ENCODE measurements at regions not wholly inside any gene's neighbourhood (a gene's known extent, or its start where the extent isn't known, plus 50 kb on each side); places are given as distances from the start of the nearest gene placed in this dataset.

DNA sequence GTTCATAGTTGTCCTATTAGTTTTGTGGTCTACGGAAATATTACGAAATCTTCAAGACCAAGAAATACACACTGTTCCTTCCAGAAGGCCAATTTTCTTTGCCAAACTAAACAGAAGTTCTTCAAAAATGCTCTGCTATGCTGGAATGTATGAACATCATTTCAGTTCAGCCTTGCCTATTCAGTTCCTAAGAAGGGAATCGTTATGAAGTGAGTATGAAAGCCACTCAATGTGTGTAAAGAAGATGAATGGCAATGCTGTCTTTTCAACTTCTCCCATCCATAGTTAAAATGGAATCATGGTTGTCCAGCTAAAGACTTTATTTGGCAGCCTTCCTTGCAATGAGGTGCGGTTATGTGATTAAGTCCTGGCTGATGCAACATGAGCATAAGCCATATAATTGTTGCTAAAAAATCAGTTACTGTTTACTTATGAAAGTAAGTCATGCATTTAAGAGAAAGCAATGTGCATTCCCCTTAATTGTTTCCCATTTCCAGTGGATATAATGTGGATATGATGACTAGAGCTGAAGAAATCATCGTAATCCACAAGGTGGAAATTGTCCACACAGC is 73.8 kb upstream of the PTPRR start:
- Histone ChIP-seq H3K27ac (peak overlapping the region in 3 of 5 donors; percentile 31 to 75 (median 36)), H3K36me3 (replicated peaks in 1 of 2) (no peaks in the 10 kb centered on the region), H3K27me3 (no peaks in the 10 kb centered on the region), H3K4me1 (replicated peaks in 1 of 2) (no peaks in the 10 kb centered on the region), H3K4me3 (no peak overlapping the region), H3K9me3 (replicated peaks in 1 of 3) (no peaks in the 10 kb centered on the region)
- TF ChIP-seq, protein P1, sequence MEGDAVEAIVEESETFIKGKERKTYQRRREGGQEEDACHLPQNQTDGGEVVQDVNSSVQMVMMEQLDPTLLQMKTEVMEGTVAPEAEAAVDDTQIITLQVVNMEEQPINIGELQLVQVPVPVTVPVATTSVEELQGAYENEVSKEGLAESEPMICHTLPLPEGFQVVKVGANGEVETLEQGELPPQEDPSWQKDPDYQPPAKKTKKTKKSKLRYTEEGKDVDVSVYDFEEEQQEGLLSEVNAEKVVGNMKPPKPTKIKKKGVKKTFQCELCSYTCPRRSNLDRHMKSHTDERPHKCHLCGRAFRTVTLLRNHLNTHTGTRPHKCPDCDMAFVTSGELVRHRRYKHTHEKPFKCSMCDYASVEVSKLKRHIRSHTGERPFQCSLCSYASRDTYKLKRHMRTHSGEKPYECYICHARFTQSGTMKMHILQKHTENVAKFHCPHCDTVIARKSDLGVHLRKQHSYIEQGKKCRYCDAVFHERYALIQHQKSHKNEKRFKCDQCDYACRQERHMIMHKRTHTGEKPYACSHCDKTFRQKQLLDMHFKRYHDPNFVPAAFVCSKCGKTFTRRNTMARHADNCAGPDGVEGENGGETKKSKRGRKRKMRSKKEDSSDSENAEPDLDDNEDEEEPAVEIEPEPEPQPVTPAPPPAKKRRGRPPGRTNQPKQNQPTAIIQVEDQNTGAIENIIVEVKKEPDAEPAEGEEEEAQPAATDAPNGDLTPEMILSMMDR (IDR thresholded peaks at IDR 0.05), result no peak
- no peak for DNase-seq
- WGBS, 4 donors, result 56 to 73% (median 61%) methylated on average over 5 of the region's 5 CpGs
- intact Hi-C loops (cut with DNase I), result no loop called here

DNA sequence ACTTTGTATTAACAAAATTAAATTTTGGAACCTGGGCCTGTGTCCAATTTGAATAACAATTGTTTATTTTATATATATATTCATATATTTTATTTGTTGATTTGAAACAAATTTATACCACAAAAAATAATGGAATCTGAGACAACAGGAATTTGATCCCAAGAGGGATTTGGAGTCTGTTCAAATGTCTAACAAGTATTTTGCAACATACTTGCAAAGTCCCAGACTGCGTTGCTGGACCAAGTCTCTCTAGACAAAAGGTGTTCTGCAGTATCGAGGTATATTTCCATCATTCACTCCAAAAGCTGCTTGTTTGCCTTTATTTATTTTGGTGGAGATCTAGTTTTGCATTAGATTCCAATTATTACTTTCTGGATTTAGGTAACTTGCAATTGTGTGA is 68.7 kb upstream of the PTPRR start:
- Histone ChIP-seq H3K9me3 (replicated peaks in 1 of 3) (no peaks in the 10 kb centered on the region), H3K27me3 (no peaks in the 10 kb centered on the region), H3K4me3 (no peak overlapping the region), H3K4me1 (replicated peaks in 1 of 2) (no peaks in the 10 kb centered on the region), H3K36me3 (replicated peaks in 1 of 2) (no peaks in the 10 kb centered on the region), H3K27ac (no peak overlapping the region)
- DNase-seq, result no peak
- TF ChIP-seq POLR2A (IDR thresholded peaks at IDR 0.05), result no peak
- TF ChIP-seq, protein P1 (IDR thresholded peaks at IDR 0.05), result no peak
- WGBS, 4 donors, result 67 to 79% (median 70%) methylated on average over 2 of the region's 2 CpGs
- intact Hi-C loops (cut with DNase I), result no loop called here

DNA sequence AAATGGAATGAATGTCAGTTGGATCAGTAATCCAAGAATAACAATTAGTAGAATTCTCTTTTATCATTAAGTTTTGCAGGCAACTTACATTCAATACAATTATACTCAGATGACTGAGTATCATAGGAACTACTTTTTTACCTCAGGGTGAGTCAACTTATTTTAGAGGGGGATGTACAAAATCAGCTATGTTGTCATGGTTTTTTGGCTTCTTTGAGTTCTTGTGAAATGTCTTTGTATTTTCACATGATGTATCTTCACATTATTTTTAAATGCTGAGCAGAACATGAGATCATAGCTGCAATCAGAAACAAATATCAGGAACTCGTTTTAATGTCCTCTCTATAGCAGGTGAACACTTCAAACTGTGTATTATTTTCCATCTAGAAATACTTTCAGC is 65.3 kb upstream of the PTPRR start:
- Histone ChIP-seq H3K27ac (no peak overlapping the region), H3K4me1 (replicated peaks in 1 of 2) (no peaks in the 10 kb centered on the region), H3K4me3 (no peak overlapping the region), H3K9me3 (replicated peaks in 1 of 3) (no peaks in the 10 kb centered on the region), H3K27me3 (no peaks in the 10 kb centered on the region), H3K36me3 (replicated peaks in 1 of 2) (no peaks in the 10 kb centered on the region)
- no peak for DNase-seq
- 39 to 53% (median 50%) methylated on average over 1 of the region's 1 CpG for WGBS, 4 donors
- intact Hi-C loops (cut with DNase I), result no loop called here
- no peak for TF ChIP-seq POLR2A (IDR thresholded peaks at IDR 0.05)
- TF ChIP-seq, protein P1 (IDR thresholded peaks at IDR 0.05), result no peak

DNA sequence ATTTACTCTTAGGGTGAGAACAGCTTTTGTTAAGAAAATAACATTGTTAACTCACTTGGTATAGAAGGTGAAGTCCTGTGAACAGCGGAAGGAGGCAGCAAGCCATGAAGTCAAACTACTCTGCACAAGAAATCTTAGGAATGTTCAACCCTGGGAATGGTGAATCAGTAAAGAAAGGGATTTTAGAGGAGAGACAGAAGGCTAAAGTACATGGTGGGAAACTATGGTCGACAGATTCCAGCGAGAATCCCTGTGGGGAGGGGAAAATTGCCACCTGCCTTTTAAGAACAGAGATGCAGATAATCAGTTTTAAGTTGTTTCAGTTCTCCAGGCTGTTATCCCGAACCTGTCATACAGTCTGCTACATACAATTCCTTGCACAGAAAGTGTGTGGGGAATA is 63.2 kb upstream of the PTPRR start:
- H3K27me3 ChIP-seq, result no peaks in the 10 kb centered on the region
- intact Hi-C loops (cut with DNase I), result no loop called here
- TF ChIP-seq, protein P1 (IDR thresholded peaks at IDR 0.05), result no peak
- no peak for TF ChIP-seq POLR2A (IDR thresholded peaks at IDR 0.05)
- no peak overlapping the region for H3K4me3 ChIP-seq
- H3K36me3 ChIP-seq (replicated peaks in 1 of 2), result no peaks in the 10 kb centered on the region
- DNase-seq, result no peak
- H3K9me3 ChIP-seq (replicated peaks in 1 of 3), result no peaks in the 10 kb centered on the region
- no peak overlapping the region for H3K27ac ChIP-seq
- no peaks in the 10 kb centered on the region for H3K4me1 ChIP-seq (replicated peaks in 1 of 2)
- WGBS, 4 donors, result 72 to 75% (median 72%) methylated on average over 4 of the region's 4 CpGs

All from adrenal gland (tissue), 9 donors.